Tibial artery (tissue), 4 donors: ENCODE measurements at regions not wholly inside any gene's neighbourhood (a gene's known extent, or its start where the extent isn't known, plus 50 kb on each side); places are given as distances from the start of the nearest gene placed in this dataset.

Source experiments
- DNase-seq, 2 donors: peaks; one replicate each; pipeline ENCODE4 v3.0.0-alpha.2; 2019
- H3K27ac ChIP-seq, 2 donors: fragments of 200-600 bp; sonication (generic) in 1 of 2; 1 replicate in 1 of 2; 2 replicates in 1 of 2; pipeline ENCODE4 v1.5.1; 2018 to 2019; ENCODE audit warnings: mild to moderate bottlenecking in 1 of 2
- H3K27me3 ChIP-seq, 2 donors: fragments of 200-600 bp; sonication (generic) in 1 of 2; one replicate each; pipeline versions ENCODE4 v1.5.1 to v1.6.0; 2016 to 2019
- H3K36me3 ChIP-seq, 3 donors: fragments of 200-600 bp; sonication (generic) in 2 of 3; one replicate each; pipeline ENCODE4 v1.5.1; 2016 to 2019; ENCODE audit warnings: mild to moderate bottlenecking in 2 of 3
- H3K4me1 ChIP-seq, 4 donors: fragments of 200-600 bp; sonication (generic) in 2 of 4; 1 replicate in 3 of 4; 2 replicates in 1 of 4; pipeline ENCODE4 v1.5.1; 2016 to 2019
- H3K4me3 ChIP-seq, 2 donors: fragments of 200-600 bp; sonication (generic) in 1 of 2; 1 replicate in 1 of 2; 2 replicates in 1 of 2; pipeline ENCODE4 v1.5.1; 2018 to 2019; ENCODE audit warnings: mild to moderate bottlenecking in 2 of 2
- H3K9me3 ChIP-seq, 3 donors: fragments of 200-600 bp; sonication (generic) in 1 of 3; one replicate each; pipeline ENCODE4 v1.5.1; 2016 to 2019
- CTCF ChIP-seq, 2 experiments: fragments of 200-600 bp in 1 of 2; fragments of 450-650 bp in 1 of 2; IDR thresholded peaks; one replicate each; pipeline ENCODE4 v1.5.1; 2017 to 2019; ENCODE audit warnings: antibody characterized with exemption in 2 of 2, mild to moderate bottlenecking in 1 of 2, moderate library complexity in 1 of 2
- intact Hi-C: fragments of 100-400 bp; cut with DNase I; formaldehyde crosslinking; loops from one replicate; pipeline ENCODE4 v1.15.0; 2023; ENCODE audit warnings: low total_unique reads

- no peak for TF ChIP-seq CTCF (IDR thresholded peaks at IDR 0.05)
- Histone ChIP-seq H3K4me3 (no peak overlapping the region), H3K4me1 (no peaks in the 10 kb centered on the region), H3K27me3 (no peaks in the 10 kb centered on the region), H3K27ac (no peak overlapping the region), H3K9me3 (no peaks in the 10 kb centered on the region), H3K36me3 (no peaks in the 10 kb centered on the region)
- intact Hi-C loops, result no loop called here
- DNase-seq, result no peak
Observed at GRCh38 chr7:45240273-45240771, 82.7 kb downstream of the RAMP3 start.

- no peak for DNase-seq
- peaks cover 0 to 2% of the 10 kb centered on the region in 2 donors for H3K27me3 ChIP-seq
- no peak for TF ChIP-seq CTCF (IDR thresholded peaks at IDR 0.05)
- no peak overlapping the region for H3K4me3 ChIP-seq
- intact Hi-C loops, result no loop called here
- no peak overlapping the region for H3K27ac ChIP-seq
- no peaks in the 10 kb centered on the region for H3K36me3 ChIP-seq
- no peaks in the 10 kb centered on the region for H3K9me3 ChIP-seq
- H3K4me1 ChIP-seq, result no peaks in the 10 kb centered on the region
Observed at GRCh38 chr7:45240926-45241325, 83.3 kb downstream of the RAMP3 start.

- Histone ChIP-seq H3K4me1 (no peaks in the 10 kb centered on the region), H3K36me3 (no peaks in the 10 kb centered on the region), H3K27ac (no peak overlapping the region), H3K4me3 (no peak overlapping the region), H3K9me3 (no peaks in the 10 kb centered on the region), H3K27me3 (peaks cover 0 to 3% of the 10 kb centered on the region in 2 donors)
- TF ChIP-seq CTCF (IDR thresholded peaks at IDR 0.05), result no peak
- intact Hi-C loops, result no loop called here
- DNase-seq, result no peak
Observed at GRCh38 chr7:45241339-45242109, 83.9 kb downstream of the RAMP3 start.

GRCh38 chr7:45242261-45242660 is 84.7 kb downstream of the RAMP3 start:
- TF ChIP-seq CTCF (IDR thresholded peaks at IDR 0.05), result no peak
- no peaks in the 10 kb centered on the region for H3K9me3 ChIP-seq
- intact Hi-C loops, result no loop called here
- H3K27ac ChIP-seq, result no peak overlapping the region
- peaks cover 0 to 6% of the 10 kb centered on the region in 2 donors for H3K27me3 ChIP-seq
- H3K4me3 ChIP-seq, result no peak overlapping the region
- no peaks in the 10 kb centered on the region for H3K4me1 ChIP-seq
- DNase-seq, result no peak
- H3K36me3 ChIP-seq, result no peaks in the 10 kb centered on the region

GRCh38 chr7:45242698-45243097 is 85.1 kb downstream of the RAMP3 start:
- peaks cover 0 to 6% of the 10 kb centered on the region in 2 donors for H3K27me3 ChIP-seq
- DNase-seq, result no peak
- no peak overlapping the region for H3K27ac ChIP-seq
- peaks cover 0 to 2% (median 0%) of the 10 kb centered on the region in 3 donors for H3K9me3 ChIP-seq
- no peak overlapping the region for H3K4me3 ChIP-seq
- intact Hi-C loops, result no loop called here
- no peaks in the 10 kb centered on the region for H3K4me1 ChIP-seq
- no peak for TF ChIP-seq CTCF (IDR thresholded peaks at IDR 0.05)
- no peaks in the 10 kb centered on the region for H3K36me3 ChIP-seq
